ENCODE measurements at regions not wholly inside any gene's neighbourhood (a gene's known extent, or its start where the extent isn't known, plus 50 kb on each side); places are given as distances from the start of the nearest gene placed in this dataset.

- Histone ChIP-seq H3K36me3 (ENCODE audit: insufficient read depth, low read length) (no peaks in the 10 kb centered on the region), H3K27me3 (ENCODE audit: insufficient read depth, low read length, poor library complexity) (no peaks in the 10 kb centered on the region), H3K9ac (ENCODE audit: low read depth, low read length) (no peak overlapping the region), H3K4me1 (ENCODE audit: insufficient read depth, low read length) (no peaks in the 10 kb centered on the region), H2AFZ (ENCODE audit: low read depth, low read length) (no peak overlapping the region), H4K20me1 (ENCODE audit: insufficient read depth, low read length) (no peaks in the 10 kb centered on the region), H3K4me2 (ENCODE audit: insufficient read depth, low read length) (no peak overlapping the region), H3K4me3 (ENCODE audit: low read depth in 1 of 2, low read length in 2 of 2) (no peak overlapping the region), H3K9me3 (ENCODE audit: insufficient read depth, low read length, severe bottlenecking) (no peaks in the 10 kb centered on the region), H3K27ac (ENCODE audit: low read length) (no peak overlapping the region), H3K79me2 (ENCODE audit: insufficient read depth, low read length) (no peaks in the 10 kb centered on the region)
- DNase-seq = no peak
- no peak for ATAC-seq (ENCODE audit: insufficient read depth, low read depth)
- no peak for TF ChIP-seq EZH2 (IDR thresholded peaks at IDR 0.05; ENCODE audit: borderline replicate concordance, low read depth, low read length, severe bottlenecking)
- TF ChIP-seq CTCF (IDR thresholded peaks at IDR 0.05; ENCODE audit: borderline replicate concordance, extremely low read depth, low read length, poor library complexity, severe bottlenecking) = no peak
Measured at GRCh38 chr2:123687064-123687463, 338.0 kb upstream of the CNTNAP5 start.

- no peak for ATAC-seq (ENCODE audit: insufficient read depth, low read depth)
- TF ChIP-seq CTCF (IDR thresholded peaks at IDR 0.05; ENCODE audit: borderline replicate concordance, extremely low read depth, low read length, poor library complexity, severe bottlenecking) (no peak), EZH2 (IDR thresholded peaks at IDR 0.05; ENCODE audit: borderline replicate concordance, low read depth, low read length, severe bottlenecking) (no peak)
Measured at GRCh38 chr2:123688231-123688940, 336.7 kb upstream of the CNTNAP5 start.

GRCh38 chr2:123692121-123692520, 333.0 kb upstream of the CNTNAP5 start:
- H3K4me1 ChIP-seq (ENCODE audit: insufficient read depth, low read length) = no peaks in the 10 kb centered on the region
- ATAC-seq (ENCODE audit: insufficient read depth, low read depth) (no peak), DNase-seq (no peak)
- no peak overlapping the region for H3K9ac ChIP-seq (ENCODE audit: low read depth, low read length)
- H3K27me3 ChIP-seq (ENCODE audit: insufficient read depth, low read length, poor library complexity) = no peaks in the 10 kb centered on the region
- H3K27ac ChIP-seq (ENCODE audit: low read length) = no peak overlapping the region
- no peaks in the 10 kb centered on the region for H4K20me1 ChIP-seq (ENCODE audit: insufficient read depth, low read length)
- no peak overlapping the region for H2AFZ ChIP-seq (ENCODE audit: low read depth, low read length)
- no peaks in the 10 kb centered on the region for H3K9me3 ChIP-seq (ENCODE audit: insufficient read depth, low read length, severe bottlenecking)
- H3K4me3 ChIP-seq (ENCODE audit: low read depth in 1 of 2, low read length in 2 of 2) = no peak overlapping the region
- H3K36me3 ChIP-seq (ENCODE audit: insufficient read depth, low read length) = no peaks in the 10 kb centered on the region
- H3K79me2 ChIP-seq (ENCODE audit: insufficient read depth, low read length) = no peaks in the 10 kb centered on the region
- H3K4me2 ChIP-seq (ENCODE audit: insufficient read depth, low read length) = no peak overlapping the region
- no peak for TF ChIP-seq EZH2 (IDR thresholded peaks at IDR 0.05; ENCODE audit: borderline replicate concordance, low read depth, low read length, severe bottlenecking)
- TF ChIP-seq CTCF (IDR thresholded peaks at IDR 0.05; ENCODE audit: borderline replicate concordance, extremely low read depth, low read length, poor library complexity, severe bottlenecking) = no peak

More at GRCh38 chr2:123688231-123688940, 336.7 kb upstream of the CNTNAP5 start:
- no peak for DNase-seq
- H3K27me3 ChIP-seq (ENCODE audit: insufficient read depth, low read length, poor library complexity) = no peaks in the 10 kb centered on the region
- no peak overlapping the region for H2AFZ ChIP-seq (ENCODE audit: low read depth, low read length)
- no peaks in the 10 kb centered on the region for H4K20me1 ChIP-seq (ENCODE audit: insufficient read depth, low read length)
- H3K27ac ChIP-seq (ENCODE audit: low read length) = no peak overlapping the region
- no peaks in the 10 kb centered on the region for H3K9me3 ChIP-seq (ENCODE audit: insufficient read depth, low read length, severe bottlenecking)
- H3K79me2 ChIP-seq (ENCODE audit: insufficient read depth, low read length) = no peaks in the 10 kb centered on the region
- H3K4me3 ChIP-seq (ENCODE audit: low read depth in 1 of 2, low read length in 2 of 2) = no peak overlapping the region
- no peaks in the 10 kb centered on the region for H3K4me1 ChIP-seq (ENCODE audit: insufficient read depth, low read length)
- H3K9ac ChIP-seq (ENCODE audit: low read depth, low read length) = no peak overlapping the region
- no peaks in the 10 kb centered on the region for H3K36me3 ChIP-seq (ENCODE audit: insufficient read depth, low read length)
- no peak overlapping the region for H3K4me2 ChIP-seq (ENCODE audit: insufficient read depth, low read length)

Data from DND-41 (cell line).